ENCODE measurements at regions not wholly inside any gene's neighbourhood (a gene's known extent, or its start where the extent isn't known, plus 50 kb on each side); places are given as distances from the start of the nearest gene placed in this dataset.

- 90 to 95% (median 90%) methylated on average over 2 of the region's 2 CpGs for WGBS, 3 donors
- H3K36me3 ChIP-seq (ENCODE audit: control insufficient read depth in 3 of 3, insufficient read depth in 2 of 3, low read depth in 1 of 3, low read length in 3 of 3): no peaks in the 10 kb centered on the region
- no peaks in the 10 kb centered on the region for H3K9me3 ChIP-seq (ENCODE audit: control insufficient read depth in 2 of 2, insufficient read depth in 1 of 2, low read depth in 1 of 2, low read length in 1 of 2)
- H3K27ac ChIP-seq (ENCODE audit: low read depth in 1 of 3, low read length in 2 of 3): no peak overlapping the region
- no peaks in the 10 kb centered on the region for H3K27me3 ChIP-seq (ENCODE audit: control insufficient read depth in 3 of 3, insufficient read depth in 3 of 3, low read length in 3 of 3)
- FAIRE-seq (no peak), DNase-seq (no peak)
- no peak overlapping the region for H3K4me3 ChIP-seq (ENCODE audit: low read depth in 1 of 3, low read length in 3 of 3)
- H3K4me1 ChIP-seq (ENCODE audit: control insufficient read depth in 3 of 3, insufficient read depth in 2 of 3, low read depth in 1 of 3, low read length in 2 of 3): no peaks in the 10 kb centered on the region
Measured at GRCh38 chr18:30381826-30382225, 660.7 kb downstream of the DSC3 start.

- Histone ChIP-seq H3K36me3 (ENCODE audit: control insufficient read depth in 3 of 3, insufficient read depth in 2 of 3, low read depth in 1 of 3, low read length in 3 of 3) (no peaks in the 10 kb centered on the region), H3K27me3 (ENCODE audit: control insufficient read depth in 3 of 3, insufficient read depth in 3 of 3, low read length in 3 of 3) (no peaks in the 10 kb centered on the region), H3K27ac (ENCODE audit: low read depth in 1 of 3, low read length in 2 of 3) (no peak overlapping the region), H3K9me3 (ENCODE audit: control insufficient read depth in 2 of 2, insufficient read depth in 1 of 2, low read depth in 1 of 2, low read length in 1 of 2) (no peaks in the 10 kb centered on the region), H3K4me3 (ENCODE audit: low read depth in 1 of 3, low read length in 3 of 3) (no peak overlapping the region), H3K4me1 (ENCODE audit: control insufficient read depth in 3 of 3, insufficient read depth in 2 of 3, low read depth in 1 of 3, low read length in 2 of 3) (no peaks in the 10 kb centered on the region)
- no peak for DNase-seq
- WGBS, 3 donors: 59 to 84% (median 77%) methylated on average over 1 of the region's 1 CpG
- no peak for FAIRE-seq
Measured at GRCh38 chr18:30378097-30378496, 664.4 kb downstream of the DSC3 start.

DNA sequence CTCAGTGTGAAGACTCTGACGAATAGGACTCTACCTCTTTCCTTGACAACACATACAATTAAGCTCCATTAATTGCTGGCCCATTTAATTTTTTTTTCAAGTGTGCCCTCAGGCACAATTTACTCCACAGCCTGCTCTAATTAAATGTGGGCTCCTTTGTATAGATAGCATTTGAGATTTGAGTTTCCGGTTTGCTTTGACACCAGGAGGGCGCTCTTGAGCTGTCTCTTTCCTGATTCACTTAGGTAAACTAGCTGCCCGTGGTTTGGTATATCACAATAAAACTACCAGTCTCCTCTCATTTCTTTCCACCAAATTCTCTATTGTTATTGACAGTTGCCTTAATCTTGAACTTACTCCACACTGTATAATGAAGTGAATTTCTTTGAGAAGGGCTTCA is 666.0 kb downstream of the DSC3 start:
- WGBS, 3 donors: 68 to 75% (median 71%) methylated on average over 4 of the region's 4 CpGs
- H3K4me1 ChIP-seq (ENCODE audit: control insufficient read depth in 3 of 3, insufficient read depth in 2 of 3, low read depth in 1 of 3, low read length in 2 of 3): no peaks in the 10 kb centered on the region
- no peak overlapping the region for H3K4me3 ChIP-seq (ENCODE audit: low read depth in 1 of 3, low read length in 3 of 3)
- no peaks in the 10 kb centered on the region for H3K27me3 ChIP-seq (ENCODE audit: control insufficient read depth in 3 of 3, insufficient read depth in 3 of 3, low read length in 3 of 3)
- DNase-seq (no peak), FAIRE-seq (no peak)
- no peak overlapping the region for H3K27ac ChIP-seq (ENCODE audit: low read depth in 1 of 3, low read length in 2 of 3)
- no peaks in the 10 kb centered on the region for H3K9me3 ChIP-seq (ENCODE audit: control insufficient read depth in 2 of 2, insufficient read depth in 1 of 2, low read depth in 1 of 2, low read length in 1 of 2)
- H3K36me3 ChIP-seq (ENCODE audit: control insufficient read depth in 3 of 3, insufficient read depth in 2 of 3, low read depth in 1 of 3, low read length in 3 of 3): no peaks in the 10 kb centered on the region

DNA sequence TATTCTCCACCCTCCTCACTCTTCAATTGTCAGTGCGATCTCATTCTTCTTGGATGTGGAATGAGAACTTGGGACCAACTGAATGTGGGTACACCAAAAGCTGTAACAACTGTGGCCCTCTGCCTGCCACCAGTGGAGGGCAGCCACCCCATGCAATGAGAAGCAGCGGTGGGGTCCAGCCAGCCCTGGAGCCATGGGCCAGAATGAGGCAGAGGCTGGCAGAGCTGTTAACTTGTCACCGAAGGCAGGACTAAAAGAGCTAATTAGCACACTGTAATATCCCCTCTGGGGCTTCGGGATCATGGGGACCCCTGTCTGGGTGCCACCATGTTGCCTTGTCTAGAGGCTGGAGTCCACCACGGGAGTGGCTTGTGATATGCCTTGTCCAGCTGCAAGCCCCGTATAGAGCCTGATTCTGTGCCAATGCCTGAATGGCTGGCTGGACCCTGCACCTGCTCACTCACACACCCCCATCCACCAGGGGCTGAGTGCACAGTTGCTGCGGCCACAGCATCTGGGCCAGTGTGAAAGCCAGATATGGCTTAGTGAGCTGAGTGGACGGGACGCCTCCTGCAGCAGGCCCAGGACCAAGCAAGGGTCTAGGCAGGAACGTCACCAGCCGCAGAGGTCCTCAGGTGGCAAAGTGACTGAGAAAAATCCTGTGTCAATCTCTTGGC is 680.5 kb downstream of the DSC3 start:
- WGBS, 3 donors: 83 to 89% (median 83%) methylated on average over 11 of the region's 11 CpGs
- no peaks in the 10 kb centered on the region for H3K4me1 ChIP-seq (ENCODE audit: control insufficient read depth in 3 of 3, insufficient read depth in 2 of 3, low read depth in 1 of 3, low read length in 2 of 3)
- no peaks in the 10 kb centered on the region for H3K27me3 ChIP-seq (ENCODE audit: control insufficient read depth in 3 of 3, insufficient read depth in 3 of 3, low read length in 3 of 3)
- no peak overlapping the region for H3K4me3 ChIP-seq (ENCODE audit: low read depth in 1 of 3, low read length in 3 of 3)
- FAIRE-seq: no peak
- DNase-seq: no peak
- H3K36me3 ChIP-seq (ENCODE audit: control insufficient read depth in 3 of 3, insufficient read depth in 2 of 3, low read depth in 1 of 3, low read length in 3 of 3): no peaks in the 10 kb centered on the region
- H3K27ac ChIP-seq (ENCODE audit: low read depth in 1 of 3, low read length in 2 of 3): no peak overlapping the region
- H3K9me3 ChIP-seq (ENCODE audit: control insufficient read depth in 2 of 2, insufficient read depth in 1 of 2, low read depth in 1 of 2, low read length in 1 of 2): no peaks in the 10 kb centered on the region

DNA sequence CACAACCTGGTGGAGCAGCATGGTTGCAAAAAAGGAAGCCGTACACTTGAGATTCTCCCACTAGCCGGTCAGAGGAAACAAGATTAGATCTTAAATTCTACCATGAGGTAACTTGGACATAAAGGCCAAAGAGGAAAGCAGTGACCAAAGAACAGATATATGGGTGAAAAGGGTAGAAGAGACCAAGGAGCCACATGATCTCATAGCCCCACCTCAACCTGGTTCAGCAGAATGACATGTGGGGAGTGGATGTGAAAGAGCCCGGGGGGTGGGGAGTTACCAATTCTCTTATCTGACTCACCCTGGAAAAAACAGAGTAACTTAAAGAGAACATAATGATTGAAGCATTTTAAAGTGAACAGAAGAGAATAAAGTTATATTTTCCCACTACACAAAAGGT is 683.0 kb downstream of the DSC3 start:
- no peak for FAIRE-seq
- no peaks in the 10 kb centered on the region for H3K36me3 ChIP-seq (ENCODE audit: control insufficient read depth in 3 of 3, insufficient read depth in 2 of 3, low read depth in 1 of 3, low read length in 3 of 3)
- DNase-seq: no peak
- no peaks in the 10 kb centered on the region for H3K9me3 ChIP-seq (ENCODE audit: control insufficient read depth in 2 of 2, insufficient read depth in 1 of 2, low read depth in 1 of 2, low read length in 1 of 2)
- H3K27me3 ChIP-seq (ENCODE audit: control insufficient read depth in 3 of 3, insufficient read depth in 3 of 3, low read length in 3 of 3): no peaks in the 10 kb centered on the region
- 76 to 80% (median 78%) methylated on average over 3 of the region's 3 CpGs for WGBS, 3 donors
- H3K27ac ChIP-seq (ENCODE audit: low read depth in 1 of 3, low read length in 2 of 3): no peak overlapping the region
- H3K4me1 ChIP-seq (ENCODE audit: control insufficient read depth in 3 of 3, insufficient read depth in 2 of 3, low read depth in 1 of 3, low read length in 2 of 3): no peaks in the 10 kb centered on the region
- no peak overlapping the region for H3K4me3 ChIP-seq (ENCODE audit: low read depth in 1 of 3, low read length in 3 of 3)

DNA sequence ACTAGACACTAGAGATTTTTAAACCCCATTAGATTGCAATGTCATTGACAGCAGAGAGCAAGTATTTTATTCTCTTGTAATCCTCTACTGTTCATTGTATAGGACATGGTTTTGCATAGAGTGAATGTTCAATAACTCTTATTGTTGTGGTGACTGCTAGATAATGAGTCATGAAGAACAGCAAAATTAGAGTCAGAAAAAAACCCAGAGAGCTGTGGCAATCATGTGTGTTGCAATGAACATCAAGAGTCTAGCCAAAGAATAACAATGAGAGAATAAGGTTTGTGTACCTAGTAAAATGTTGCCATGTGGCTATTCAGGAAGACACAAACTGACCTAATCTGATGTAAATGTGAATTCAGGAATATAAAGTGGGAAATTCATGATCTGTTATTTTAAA is 684.0 kb downstream of the DSC3 start:
- Histone ChIP-seq H3K4me1 (ENCODE audit: control insufficient read depth in 3 of 3, insufficient read depth in 2 of 3, low read depth in 1 of 3, low read length in 2 of 3) (no peaks in the 10 kb centered on the region), H3K36me3 (ENCODE audit: control insufficient read depth in 3 of 3, insufficient read depth in 2 of 3, low read depth in 1 of 3, low read length in 3 of 3) (no peaks in the 10 kb centered on the region), H3K4me3 (ENCODE audit: low read depth in 1 of 3, low read length in 3 of 3) (no peak overlapping the region), H3K27me3 (ENCODE audit: control insufficient read depth in 3 of 3, insufficient read depth in 3 of 3, low read length in 3 of 3) (no peaks in the 10 kb centered on the region), H3K9me3 (ENCODE audit: control insufficient read depth in 2 of 2, insufficient read depth in 1 of 2, low read depth in 1 of 2, low read length in 1 of 2) (no peaks in the 10 kb centered on the region), H3K27ac (ENCODE audit: low read depth in 1 of 3, low read length in 2 of 3) (no peak overlapping the region)
- DNase-seq (no peak), FAIRE-seq (no peak)

DNA sequence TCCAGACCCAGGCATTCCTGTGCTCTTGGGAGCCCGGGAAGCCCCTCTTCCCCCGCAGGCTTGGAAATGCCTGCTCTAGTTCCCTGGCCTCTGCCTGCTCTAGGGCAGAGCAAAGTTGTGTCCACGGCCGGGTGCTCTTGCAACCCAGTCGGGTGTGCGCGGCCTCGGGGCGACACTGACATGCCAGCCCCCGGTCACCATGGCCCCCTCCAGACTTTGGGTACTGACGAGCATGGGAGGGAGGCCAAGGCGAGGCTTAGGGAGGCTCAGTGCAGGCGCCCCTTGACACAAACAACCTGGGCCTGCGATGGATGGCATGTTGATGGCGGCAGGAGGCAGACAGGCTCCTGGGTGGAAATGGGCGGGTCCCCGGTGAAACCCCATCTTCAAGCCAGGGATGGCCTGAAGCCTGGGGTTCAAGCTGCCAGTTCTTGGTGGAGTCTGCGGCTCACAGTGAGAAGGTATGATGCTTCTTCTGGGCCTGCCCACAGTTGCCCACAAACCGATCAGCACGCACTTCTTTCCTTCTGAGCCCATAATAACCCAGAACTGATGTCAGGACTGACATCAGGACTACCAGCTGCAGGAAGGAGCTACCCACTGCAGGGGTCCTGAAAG is 689.9 kb downstream of the DSC3 start:
- H3K4me3 ChIP-seq (ENCODE audit: low read depth in 1 of 3, low read length in 3 of 3): no peak overlapping the region
- H3K27ac ChIP-seq (ENCODE audit: low read depth in 1 of 3, low read length in 2 of 3): no peak overlapping the region
- H3K36me3 ChIP-seq (ENCODE audit: control insufficient read depth in 3 of 3, insufficient read depth in 2 of 3, low read depth in 1 of 3, low read length in 3 of 3): no peaks in the 10 kb centered on the region
- WGBS, 3 donors: 94 to 95% (median 95%) methylated on average over 20 of the region's 20 CpGs
- FAIRE-seq (no peak), DNase-seq (no peak)
- H3K9me3 ChIP-seq (ENCODE audit: control insufficient read depth in 2 of 2, insufficient read depth in 1 of 2, low read depth in 1 of 2, low read length in 1 of 2): peaks cover 0 to 1% of the 10 kb centered on the region in 2 donors
- no peaks in the 10 kb centered on the region for H3K4me1 ChIP-seq (ENCODE audit: control insufficient read depth in 3 of 3, insufficient read depth in 2 of 3, low read depth in 1 of 3, low read length in 2 of 3)
- no peaks in the 10 kb centered on the region for H3K27me3 ChIP-seq (ENCODE audit: control insufficient read depth in 3 of 3, insufficient read depth in 3 of 3, low read length in 3 of 3)

DNA sequence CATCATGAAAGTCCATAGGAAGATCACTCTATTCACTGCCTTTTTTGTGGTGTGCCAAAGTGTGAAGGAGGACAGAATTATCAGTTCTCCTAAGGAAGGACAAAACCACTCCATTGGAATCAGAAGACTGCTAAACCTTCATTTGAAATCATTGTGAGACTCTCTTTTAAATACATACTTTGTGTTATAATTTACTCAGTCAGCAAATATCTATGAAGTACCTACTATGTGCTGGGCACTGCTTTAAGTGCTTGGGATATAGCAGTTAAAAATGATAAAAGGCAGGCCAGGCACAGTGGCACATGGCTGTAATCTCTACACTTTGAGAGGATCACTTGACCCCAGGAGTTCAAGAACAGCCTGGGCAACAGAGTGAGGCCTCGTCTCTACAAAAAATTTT is 692.3 kb downstream of the DSC3 start:
- 73 to 79% (median 77%) methylated on average over 1 of the region's 1 CpG for WGBS, 3 donors
- no peaks in the 10 kb centered on the region for H3K4me1 ChIP-seq (ENCODE audit: control insufficient read depth in 3 of 3, insufficient read depth in 2 of 3, low read depth in 1 of 3, low read length in 2 of 3)

DNA sequence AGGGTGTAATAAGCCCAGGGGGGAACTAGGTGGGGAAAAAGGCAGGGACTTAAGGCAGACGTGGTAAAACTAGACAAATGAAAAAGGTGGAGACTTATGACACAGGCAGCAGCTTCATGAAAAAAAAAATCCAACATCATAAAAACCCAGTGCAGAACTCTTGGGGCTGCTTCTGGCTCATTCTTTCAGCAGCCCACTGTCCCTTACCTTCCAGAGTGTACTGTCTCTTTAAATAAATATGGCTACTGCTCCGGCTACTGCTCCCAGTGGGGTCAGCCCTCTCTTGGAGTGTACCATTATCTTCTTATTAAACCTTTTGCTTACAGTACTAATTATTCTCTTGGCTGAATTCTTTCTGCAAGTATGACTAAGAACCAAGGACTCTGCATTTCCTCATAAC is 699.5 kb downstream of the DSC3 start:
- WGBS, 3 donors: 33 to 68% (median 34%) methylated on average over 2 of the region's 2 CpGs
- no peak for FAIRE-seq
- Histone ChIP-seq H3K4me3 (ENCODE audit: low read depth in 1 of 3, low read length in 3 of 3) (no peak overlapping the region), H3K27ac (ENCODE audit: low read depth in 1 of 3, low read length in 2 of 3) (no peak overlapping the region), H3K27me3 (ENCODE audit: control insufficient read depth in 3 of 3, insufficient read depth in 3 of 3, low read length in 3 of 3) (no peaks in the 10 kb centered on the region), H3K36me3 (ENCODE audit: control insufficient read depth in 3 of 3, insufficient read depth in 2 of 3, low read depth in 1 of 3, low read length in 3 of 3) (no peaks in the 10 kb centered on the region), H3K4me1 (ENCODE audit: control insufficient read depth in 3 of 3, insufficient read depth in 2 of 3, low read depth in 1 of 3, low read length in 2 of 3) (no peaks in the 10 kb centered on the region), H3K9me3 (ENCODE audit: control insufficient read depth in 2 of 2, insufficient read depth in 1 of 2, low read depth in 1 of 2, low read length in 1 of 2) (peaks cover 0 to 7% of the 10 kb centered on the region in 2 donors)
- DNase-seq: no peak

More for the DNA sequence above, 692.3 kb downstream of the DSC3 start:
- no peak overlapping the region for H3K4me3 ChIP-seq (ENCODE audit: low read depth in 1 of 3, low read length in 3 of 3)
- no peak for DNase-seq
- no peak overlapping the region for H3K27ac ChIP-seq (ENCODE audit: low read depth in 1 of 3, low read length in 2 of 3)
- H3K27me3 ChIP-seq (ENCODE audit: control insufficient read depth in 3 of 3, insufficient read depth in 3 of 3, low read length in 3 of 3): no peaks in the 10 kb centered on the region
- H3K36me3 ChIP-seq (ENCODE audit: control insufficient read depth in 3 of 3, insufficient read depth in 2 of 3, low read depth in 1 of 3, low read length in 3 of 3): no peaks in the 10 kb centered on the region
- no peak for FAIRE-seq
- peaks cover 0 to 7% of the 10 kb centered on the region in 2 donors for H3K9me3 ChIP-seq (ENCODE audit: control insufficient read depth in 2 of 2, insufficient read depth in 1 of 2, low read depth in 1 of 2, low read length in 1 of 2)

Measured in small intestine (tissue), 7 donors.